C1 segment of cervical spinal cord (tissue), 14 donors: ENCODE measurements at regions not wholly inside any gene's neighbourhood (a gene's known extent, or its start where the extent isn't known, plus 50 kb on each side); places are given as distances from the start of the nearest gene placed in this dataset.

ENCODE experiments used
- DNase-seq, 14 donors: peaks; one replicate each; lab custom pipeline; 2025; lab: John Stamatoyannopoulos, UW

- DNase-seq, result no peak
Measured at GRCh38 chr10:108443636-108444035, 1279.1 kb upstream of the SORCS1 start.

GRCh38 chr10:108439397-108439796, 1274.9 kb upstream of the SORCS1 start:
- DNase-seq, result no peak

- no peak for DNase-seq
Measured at GRCh38 chr10:108436096-108436495, 1271.6 kb upstream of the SORCS1 start.

- no peak for DNase-seq
Measured at GRCh38 chr10:108434559-108435252, 1270.2 kb upstream of the SORCS1 start.

- no peak for DNase-seq
Measured at GRCh38 chr10:108427146-108427545, 1262.6 kb upstream of the SORCS1 start.

- DNase-seq, result no peak
Measured at GRCh38 chr10:108425283-108425964, 1260.9 kb upstream of the SORCS1 start.

- no peak for DNase-seq
Measured at GRCh38 chr10:108424656-108425055, 1260.2 kb upstream of the SORCS1 start.

- no peak for DNase-seq
Measured at GRCh38 chr10:108422286-108422685, 1257.8 kb upstream of the SORCS1 start.

- no peak for DNase-seq
Measured at GRCh38 chr10:108421266-108421665, 1256.8 kb upstream of the SORCS1 start.

GRCh38 chr10:108413954-108414353, 1249.4 kb upstream of the SORCS1 start:
- no peak for DNase-seq

GRCh38 chr10:108412323-108412722, 1247.8 kb upstream of the SORCS1 start:
- no peak for DNase-seq

GRCh38 chr10:108411894-108412293, 1247.4 kb upstream of the SORCS1 start:
- DNase-seq, result no peak

GRCh38 chr10:108411206-108411605, 1246.7 kb upstream of the SORCS1 start:
- no peak for DNase-seq

GRCh38 chr10:108410236-108410635, 1245.7 kb upstream of the SORCS1 start:
- no peak for DNase-seq

- no peak for DNase-seq
Measured at GRCh38 chr10:108409306-108409705, 1244.8 kb upstream of the SORCS1 start.

- DNase-seq, result no peak
Measured at GRCh38 chr10:108404155-108404554, 1239.6 kb upstream of the SORCS1 start.

GRCh38 chr10:108399465-108399864, 1235.0 kb upstream of the SORCS1 start:
- DNase-seq, result no peak

- no peak for DNase-seq
Measured at GRCh38 chr10:108393089-108393488, 1228.6 kb upstream of the SORCS1 start.

- DNase-seq, result no peak
Measured at GRCh38 chr10:108392286-108392685, 1227.8 kb upstream of the SORCS1 start.

- DNase-seq, result no peak
Measured at GRCh38 chr10:108388706-108389105, 1224.2 kb upstream of the SORCS1 start.

GRCh38 chr10:108385963-108386362, 1221.5 kb upstream of the SORCS1 start:
- DNase-seq, result no peak

GRCh38 chr10:108384378-108384777, 1219.9 kb upstream of the SORCS1 start:
- no peak for DNase-seq

GRCh38 chr10:108378779-108379178, 1214.3 kb upstream of the SORCS1 start:
- DNase-seq, result no peak
